ENCODE measurements at regions not wholly inside any gene's neighbourhood (a gene's known extent, or its start where the extent isn't known, plus 50 kb on each side); places are given as distances from the start of the nearest gene placed in this dataset.

DNA sequence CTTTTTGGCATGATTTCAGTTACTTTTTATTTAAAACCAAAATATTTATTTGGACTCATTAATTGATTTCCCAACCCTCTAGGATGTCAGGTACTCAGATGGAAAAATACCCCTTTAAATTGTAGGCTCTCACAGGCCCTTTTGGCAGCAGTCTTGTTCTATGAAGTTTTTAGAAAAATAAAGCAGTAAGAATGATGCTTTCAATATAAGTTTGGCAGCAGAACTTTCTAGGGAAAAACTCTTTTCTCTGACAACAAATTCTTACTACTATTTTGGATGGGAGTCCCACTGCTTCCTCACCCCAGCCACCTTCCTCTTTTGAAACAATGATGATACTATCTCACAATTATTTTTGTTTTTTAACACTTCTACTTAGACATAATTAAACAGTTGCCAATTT, 581.6 kb upstream of the SGCG start:
- TF ChIP-seq SREBF1 (IDR thresholded peaks at IDR 0.05; ENCODE audit: borderline replicate concordance, low read depth, low read length) (no peak), MEF2A (IDR thresholded peaks at IDR 0.05; ENCODE audit: control insufficient read depth, low read depth, low read length) (no peak), JUN (IDR thresholded peaks at IDR 0.05; ENCODE audit: borderline replicate concordance, low read depth, low read length) (no peak), JUN (CRISPR knock-in tag; IDR thresholded peaks at IDR 0.05; ENCODE audit: borderline replicate concordance) (no peak), KLF10 (CRISPR knock-in tag; IDR thresholded peaks at IDR 0.05) (no peak), POLR2G (IDR thresholded peaks at IDR 0.05; ENCODE audit: low read depth, low read length) (no peak), SPI1 (IDR thresholded peaks at IDR 0.05; ENCODE audit: borderline replicate concordance, low read depth, low read length) (no peak), RFX1 (IDR thresholded peaks at IDR 0.05) (no peak), ZBTB7A (IDR thresholded peaks at IDR 0.05; ENCODE audit: borderline replicate concordance, control insufficient read depth, low read depth, low read length) (no peak), ZNF507 (tag; conservative IDR thresholded peaks at IDR 0.05) (no peak)
- Histone ChIP-seq H3K36me3 (ENCODE audit: control insufficient read depth, insufficient read depth, low read length) (no peaks in the 10 kb centered on the region), H2AFZ (ENCODE audit: low read depth, low read length) (no peak overlapping the region), H3K27me3 (ENCODE audit: control insufficient read depth in 2 of 2, insufficient read depth in 2 of 2, low read length in 2 of 2) (no peaks in the 10 kb centered on the region), H3K9ac (ENCODE audit: insufficient read depth in 1 of 2, low read depth in 2 of 2, low read length in 2 of 2) (no peak overlapping the region), H3K9me1 (ENCODE audit: control insufficient read depth, insufficient read depth, low read length) (no peaks in the 10 kb centered on the region), H3K79me2 (ENCODE audit: control insufficient read depth, insufficient read depth, low read length) (no peaks in the 10 kb centered on the region), H3K4me2 (ENCODE audit: insufficient read depth, low read length) (no peak overlapping the region), H3K4me1 (replicated peaks in 1 of 2; ENCODE audit: control insufficient read depth in 2 of 2, insufficient read depth in 2 of 2, low read length in 2 of 2) (no peaks in the 10 kb centered on the region), H3K9me3 (replicated peaks; ENCODE audit: control insufficient read depth, insufficient read depth, low read depth, low read length) (no peaks in the 10 kb centered on the region), H3K4me3 (no peak overlapping the region), H3K27ac (ENCODE audit: extremely low read depth, low read depth, low read length) (no peak overlapping the region), H4K20me1 (replicated peaks; ENCODE audit: control insufficient read depth, insufficient read depth, low read length) (no peaks in the 10 kb centered on the region)
- no peak for DNase-seq (ENCODE audit: extremely low read depth in 1 of 4, low spot score in 3 of 4)
- BruUV-seq (replicated peaks), result no TSS peak
- ATAC-seq, result no peak
- in situ Hi-C loops (cut with MboI), result no loop called here
- intact Hi-C loops (cut with micrococcal nuclease), result no loop called here
- ChIA-PET CTCF (ENCODE audit: low intra/inter-chr PET ratio) (no interaction called here), POLR2A (no interaction called here)
- FAIRE-seq, result no peak
